Activated naive CD4-positive, alpha-beta T cell treated with anti-CD3 and anti-CD28 coated beads, Interleukin-2, amount 50 U/mL, for 72 hours (primary cell): ENCODE measurements at regions not wholly inside any gene's neighbourhood (a gene's known extent, or its start where the extent isn't known, plus 50 kb on each side); places are given as distances from the start of the nearest gene placed in this dataset.

ENCODE experiments used
- ATAC-seq, 2 donors: fragments of 150-1000 bp; cut with Tn5 transposase; 2 replicates each; pipeline ENCODE4 v1.10.0; 2021; ENCODE audit warnings: mild to moderate bottlenecking in 2 of 2, moderate library complexity in 2 of 2
- DNase-seq, 2 donors: peaks; one replicate each; pipeline ENCODE4 v3.0.0; 2021 to 2022; ENCODE audit warnings: low spot score in 2 of 2
- H3K27ac Mint-ChIP-seq, 2 donors: one replicate each; pipeline ENCODE4 v1.8.0; 2022; ENCODE audit warnings: mild to moderate bottlenecking in 2 of 2, mixed read lengths in 2 of 2
- H3K36me3 Mint-ChIP-seq, 2 donors: one replicate each; pipeline ENCODE4 v1.8.0; 2022; ENCODE audit warnings: mixed read lengths in 2 of 2
- H3K9me3 Mint-ChIP-seq, 2 donors: one replicate each; pipeline ENCODE4 v1.8.0; 2022; ENCODE audit warnings: mixed read lengths in 2 of 2

- Mint-ChIP-seq H3K27ac (no peak overlapping the region), H3K36me3 (peaks cover 0 to 1% of the 10 kb centered on the region in 2 donors), H3K9me3 (peaks cover 0 to 3% of the 10 kb centered on the region in 2 donors)
- no peak for DNase-seq
- no peak for ATAC-seq
Measured at GRCh38 chr21:15496911-15497310, 232.9 kb upstream of the USP25 start.

- peak; percentile 66 to 99 for ATAC-seq
- H3K36me3 Mint-ChIP-seq, result peaks cover 0 to 5% of the 10 kb centered on the region in 2 donors
- H3K27ac Mint-ChIP-seq, result no peak overlapping the region
- no peak for DNase-seq
- H3K9me3 Mint-ChIP-seq, result peaks cover 3% of the 10 kb centered on the region in 2 donors
Measured at GRCh38 chr21:15498455-15498854, 231.3 kb upstream of the USP25 start.

GRCh38 chr21:15506086-15506485 lies 223.7 kb upstream of the USP25 start:
- DNase-seq (no peak), ATAC-seq (no peak)
- no peak overlapping the region for H3K27ac Mint-ChIP-seq
- peaks cover 0 to 3% of the 10 kb centered on the region in 2 donors for H3K9me3 Mint-ChIP-seq
- H3K36me3 Mint-ChIP-seq, result peaks cover 0 to 5% of the 10 kb centered on the region in 2 donors

- no peak overlapping the region for H3K27ac Mint-ChIP-seq
- no peak for DNase-seq
- no peaks in the 10 kb centered on the region for H3K36me3 Mint-ChIP-seq
- no peak for ATAC-seq
- H3K9me3 Mint-ChIP-seq, result peaks cover 0 to 3% of the 10 kb centered on the region in 2 donors
Measured at GRCh38 chr21:15508554-15508953, 221.2 kb upstream of the USP25 start.

GRCh38 chr21:15514073-15514946 lies 215.5 kb upstream of the USP25 start:
- H3K36me3 Mint-ChIP-seq, result peaks cover 5 to 10% of the 10 kb centered on the region in 2 donors
- DNase-seq, result peak in 1 of 2 donors; percentile 23
- H3K27ac Mint-ChIP-seq, result peak overlapping the region; percentile 53 to 74
- peak; percentile 93 to 96 for ATAC-seq
- H3K9me3 Mint-ChIP-seq, result peaks cover 4 to 9% of the 10 kb centered on the region in 2 donors

- Mint-ChIP-seq H3K9me3 (peaks cover 4 to 9% of the 10 kb centered on the region in 2 donors), H3K27ac (no peak overlapping the region), H3K36me3 (peaks cover 5 to 17% of the 10 kb centered on the region in 2 donors)
- ATAC-seq (no peak), DNase-seq (no peak)
Measured at GRCh38 chr21:15515908-15516307, 213.9 kb upstream of the USP25 start.

- ATAC-seq, result no peak
- H3K27ac Mint-ChIP-seq, result no peak overlapping the region
- peaks cover 5 to 17% of the 10 kb centered on the region in 2 donors for H3K36me3 Mint-ChIP-seq
Measured at GRCh38 chr21:15517394-15517793, 212.4 kb upstream of the USP25 start.

GRCh38 chr21:15520811-15521643 lies 208.8 kb upstream of the USP25 start:
- no peak overlapping the region for H3K27ac Mint-ChIP-seq
- H3K9me3 Mint-ChIP-seq, result peaks cover 4 to 6% of the 10 kb centered on the region in 2 donors
- DNase-seq, result no peak
- H3K36me3 Mint-ChIP-seq, result peaks cover 5 to 17% of the 10 kb centered on the region in 2 donors
- ATAC-seq, result peak in 1 of 2 donors; percentile 31

More at GRCh38 chr21:15517394-15517793, 212.4 kb upstream of the USP25 start:
- H3K9me3 Mint-ChIP-seq, result peaks cover 4 to 6% of the 10 kb centered on the region in 2 donors
- DNase-seq, result no peak

- peaks cover 5 to 17% of the 10 kb centered on the region in 2 donors for H3K36me3 Mint-ChIP-seq
- peaks cover 4 to 6% of the 10 kb centered on the region in 2 donors for H3K9me3 Mint-ChIP-seq
- DNase-seq (no peak), ATAC-seq (no peak)
- no peak overlapping the region for H3K27ac Mint-ChIP-seq
Measured at GRCh38 chr21:15521644-15522001, 208.2 kb upstream of the USP25 start.

- Mint-ChIP-seq H3K36me3 (peaks cover 5 to 17% of the 10 kb centered on the region in 2 donors), H3K9me3 (peaks cover 4 to 6% of the 10 kb centered on the region in 2 donors), H3K27ac (no peak overlapping the region)
- DNase-seq (no peak), ATAC-seq (no peak)
Measured at GRCh38 chr21:15522148-15522547, 207.6 kb upstream of the USP25 start.

- ATAC-seq (peak in 1 of 2 donors; percentile 48), DNase-seq (no peak)
- no peak overlapping the region for H3K27ac Mint-ChIP-seq
- peaks cover 0 to 13% of the 10 kb centered on the region in 2 donors for H3K36me3 Mint-ChIP-seq
- peaks cover under 1 to 8% of the 10 kb centered on the region in 2 donors for H3K9me3 Mint-ChIP-seq
Measured at GRCh38 chr21:15524855-15525254, 204.9 kb upstream of the USP25 start.

- DNase-seq (no peak), ATAC-seq (no peak)
- Mint-ChIP-seq H3K27ac (no peak overlapping the region), H3K9me3 (peaks cover 7 to 16% of the 10 kb centered on the region in 2 donors), H3K36me3 (peaks cover 0 to 9% of the 10 kb centered on the region in 2 donors)
Measured at GRCh38 chr21:15526798-15527197, 203.0 kb upstream of the USP25 start.

- H3K27ac Mint-ChIP-seq, result no peak overlapping the region
- no peak for ATAC-seq
- DNase-seq, result no peak
- H3K36me3 Mint-ChIP-seq, result peaks cover 0 to 9% of the 10 kb centered on the region in 2 donors
- peaks cover 7 to 16% of the 10 kb centered on the region in 2 donors for H3K9me3 Mint-ChIP-seq
Measured at GRCh38 chr21:15528346-15528745, 201.4 kb upstream of the USP25 start.

GRCh38 chr21:15531986-15532385 lies 197.8 kb upstream of the USP25 start:
- H3K36me3 Mint-ChIP-seq, result peaks cover 0 to 9% of the 10 kb centered on the region in 2 donors
- peaks cover 7 to 16% of the 10 kb centered on the region in 2 donors for H3K9me3 Mint-ChIP-seq
- no peak for ATAC-seq
- DNase-seq, result no peak
- no peak overlapping the region for H3K27ac Mint-ChIP-seq

GRCh38 chr21:15533618-15534017 lies 196.2 kb upstream of the USP25 start:
- Mint-ChIP-seq H3K36me3 (peaks cover 0 to 6% of the 10 kb centered on the region in 2 donors), H3K9me3 (peaks cover 7 to 12% of the 10 kb centered on the region in 2 donors), H3K27ac (no peak overlapping the region)
- no peak for DNase-seq
- no peak for ATAC-seq

- DNase-seq (no peak), ATAC-seq (no peak)
- H3K36me3 Mint-ChIP-seq, result peaks cover 0 to 5% of the 10 kb centered on the region in 2 donors
- H3K9me3 Mint-ChIP-seq, result peaks cover 7 to 9% of the 10 kb centered on the region in 2 donors
- H3K27ac Mint-ChIP-seq, result no peak overlapping the region
Measured at GRCh38 chr21:15534450-15534886, 195.3 kb upstream of the USP25 start.

- Mint-ChIP-seq H3K9me3 (no peaks in the 10 kb centered on the region), H3K36me3 (no peaks in the 10 kb centered on the region)
- DNase-seq, result no peak
Measured at GRCh38 chr21:15539376-15539775, 190.4 kb upstream of the USP25 start.

More at GRCh38 chr21:15539376-15539775, 190.4 kb upstream of the USP25 start:
- ATAC-seq, result no peak
- H3K27ac Mint-ChIP-seq, result no peak overlapping the region
